Inflammatory macrophage (primary cell): ENCODE measurements at regions not wholly inside any gene's neighbourhood (a gene's known extent, or its start where the extent isn't known, plus 50 kb on each side); places are given as distances from the start of the nearest gene placed in this dataset.

Source experiments
- DNase-seq, 2 donors: peaks; one replicate each; pipeline ENCODE4 v3.0.0-alpha.2; 2020 to 2022

DNA sequence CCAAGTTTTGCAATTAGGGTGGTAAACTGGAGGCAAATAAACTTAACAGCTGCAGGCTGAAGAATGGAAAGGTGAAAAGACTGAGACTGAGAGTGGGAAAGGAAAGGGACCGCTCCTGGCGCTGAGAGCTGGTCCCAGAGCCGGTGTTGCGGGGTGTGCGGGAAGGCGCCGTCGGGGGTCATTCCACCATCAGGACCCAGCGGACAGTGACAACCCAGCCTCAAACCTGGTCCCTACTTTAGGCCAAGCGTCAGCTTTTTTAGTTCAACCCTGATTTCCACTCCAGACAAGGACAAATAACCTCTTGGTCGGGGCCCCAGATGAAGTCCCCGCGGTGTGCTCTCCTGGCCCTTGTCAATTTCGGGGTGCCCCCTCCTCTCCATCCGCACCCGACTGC, 145.8 kb upstream of the ETS2 start:
- no peak for DNase-seq

DNA sequence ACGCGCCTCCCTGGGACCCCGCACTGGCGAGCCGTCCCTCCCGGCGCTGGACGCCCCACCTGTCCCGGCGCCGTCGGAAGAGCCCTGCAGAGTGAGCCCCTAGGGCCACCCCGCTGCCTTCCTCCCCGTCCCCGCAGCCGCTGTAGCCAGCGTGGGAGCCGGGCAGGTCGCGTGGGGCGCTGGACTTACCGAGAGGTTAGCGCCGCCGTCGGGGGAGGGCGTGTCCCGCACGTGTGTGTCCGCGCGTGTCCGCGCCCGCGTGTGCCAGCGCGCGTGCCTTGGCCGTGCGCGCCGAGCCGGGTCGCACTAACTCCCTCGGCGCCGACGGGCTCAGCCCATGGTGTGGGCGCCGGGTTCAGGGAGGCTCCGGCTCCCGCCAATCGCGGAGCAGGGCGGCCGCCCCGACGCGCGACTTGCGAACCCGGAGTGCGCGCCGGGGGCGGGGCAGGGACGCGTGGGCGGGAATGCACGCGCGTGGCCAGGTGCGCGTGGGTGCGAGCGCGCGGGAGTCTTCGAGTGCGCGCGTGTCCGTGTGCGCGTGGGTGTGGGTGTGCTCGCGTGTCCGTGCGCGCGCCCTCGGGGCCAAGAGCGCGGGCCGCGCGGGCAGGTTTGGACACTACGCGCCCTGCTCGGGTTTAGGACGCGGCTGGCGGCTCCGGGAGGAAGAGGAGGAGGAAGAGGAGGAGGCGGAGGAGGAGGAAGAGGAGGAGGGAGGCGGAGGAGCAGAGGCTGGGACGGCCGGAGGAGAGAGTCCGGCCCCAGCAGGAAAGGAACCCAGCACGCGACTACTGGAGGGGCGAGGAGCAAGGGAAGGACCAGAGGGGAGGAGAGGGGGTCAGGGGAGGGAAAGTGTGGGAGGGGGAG, 145.2 kb upstream of the ETS2 start:
- DNase-seq, result peak in 1 of 2 donors; percentile 13

DNA sequence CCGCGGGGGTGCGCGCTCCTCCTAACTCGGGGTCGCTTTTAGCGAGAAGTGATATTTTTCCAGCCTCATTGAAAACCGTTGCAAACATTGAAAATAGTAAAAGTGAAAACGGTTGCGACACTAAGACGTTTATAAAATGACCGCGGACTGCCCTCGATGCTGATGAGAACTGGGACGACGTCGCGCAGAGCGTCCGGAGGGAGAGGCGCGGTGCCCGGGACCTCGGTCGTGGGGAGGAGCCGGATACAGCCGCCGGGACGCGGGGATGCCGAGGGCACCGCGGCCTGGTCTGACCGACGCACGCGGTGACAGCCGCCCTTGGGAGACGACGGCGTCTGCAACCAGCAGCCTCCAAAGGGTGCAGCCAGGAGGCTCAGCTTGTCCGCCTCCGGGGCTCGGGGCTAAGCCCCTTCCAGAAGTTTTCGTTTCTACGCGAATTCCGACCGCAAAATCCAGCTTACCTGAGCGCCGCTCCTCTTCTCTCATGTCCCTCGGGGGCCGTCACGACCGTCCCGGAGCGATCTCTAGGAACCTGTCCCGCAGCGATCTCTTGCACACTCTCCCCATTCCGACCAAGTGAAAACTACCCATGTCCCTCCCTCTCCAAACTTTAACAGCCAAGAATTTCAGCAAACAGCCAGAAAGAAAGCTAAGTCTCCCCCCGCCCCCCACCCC, 144.4 kb upstream of the ETS2 start:
- DNase-seq, result peak; percentile 40 to 43

DNA sequence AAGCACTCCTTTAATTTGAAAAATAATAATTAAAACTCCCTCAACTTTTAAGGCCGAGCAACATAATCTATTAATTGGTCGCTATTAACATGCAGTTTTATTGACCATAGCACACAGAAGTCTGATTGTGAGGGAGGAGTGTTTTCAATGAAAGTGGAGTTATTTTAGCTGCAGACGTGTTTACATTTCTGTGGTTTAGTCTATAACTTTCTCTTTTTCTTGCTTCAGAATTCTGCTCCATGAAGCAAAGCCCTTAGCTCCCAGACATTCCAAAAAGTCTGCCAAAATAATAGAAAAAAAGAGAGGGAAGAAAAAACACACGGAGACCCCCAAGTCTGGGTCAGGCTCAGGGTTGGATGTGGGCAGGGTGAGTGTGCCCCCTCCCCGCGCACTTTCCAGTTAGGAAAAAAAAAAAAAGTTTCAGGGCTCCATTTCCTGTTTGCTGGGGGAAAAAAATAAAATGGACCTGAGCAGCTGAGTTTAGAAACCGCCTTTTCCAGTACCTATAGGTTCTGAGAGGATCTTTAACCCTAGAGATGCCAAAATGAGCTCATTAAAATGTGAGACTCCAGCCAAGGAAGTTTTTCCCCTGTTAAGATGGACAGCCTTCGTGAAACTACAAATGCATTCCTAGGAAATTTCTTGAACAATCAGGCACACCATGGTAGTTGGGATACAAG, 143.7 kb upstream of the ETS2 start:
- DNase-seq, result no peak

DNA sequence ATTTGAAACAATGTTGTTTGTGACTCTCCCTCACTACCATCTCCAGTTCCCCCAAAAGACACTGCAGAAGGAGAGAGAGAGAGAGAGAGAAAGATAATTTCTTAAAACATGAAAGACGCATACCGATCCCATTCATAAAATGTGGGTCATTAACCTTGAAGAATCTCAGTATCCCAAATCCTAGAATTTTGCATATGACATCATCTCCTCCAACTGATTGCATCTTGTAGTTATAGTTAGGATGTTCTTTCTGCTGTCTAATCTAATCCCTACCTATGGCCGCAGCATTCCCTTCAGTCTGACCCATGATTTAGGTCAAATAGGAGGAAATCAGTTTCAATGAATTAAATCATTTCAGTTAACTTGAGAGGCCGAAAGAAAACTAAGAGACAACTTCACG, 142.4 kb upstream of the ETS2 start:
- DNase-seq, result no peak

DNA sequence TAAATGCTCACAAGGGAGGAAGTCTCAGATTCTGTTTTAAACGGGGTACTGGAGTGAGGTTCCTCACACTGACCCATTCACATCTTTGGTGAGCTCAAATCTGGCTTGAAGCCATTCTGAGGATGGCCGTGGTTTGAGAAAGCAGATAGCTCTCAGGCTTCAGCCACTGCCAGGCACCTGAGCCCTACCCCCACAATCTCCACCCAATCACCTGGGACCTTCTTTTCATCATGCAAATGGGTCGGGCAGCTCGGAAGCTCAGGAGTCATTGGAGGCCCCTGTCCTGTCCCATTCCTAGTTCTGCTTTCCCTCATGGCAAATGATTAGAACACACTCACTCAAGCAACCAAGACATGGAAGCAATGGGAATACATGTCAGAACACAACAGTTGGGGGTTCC, 141.4 kb upstream of the ETS2 start:
- no peak for DNase-seq

DNA sequence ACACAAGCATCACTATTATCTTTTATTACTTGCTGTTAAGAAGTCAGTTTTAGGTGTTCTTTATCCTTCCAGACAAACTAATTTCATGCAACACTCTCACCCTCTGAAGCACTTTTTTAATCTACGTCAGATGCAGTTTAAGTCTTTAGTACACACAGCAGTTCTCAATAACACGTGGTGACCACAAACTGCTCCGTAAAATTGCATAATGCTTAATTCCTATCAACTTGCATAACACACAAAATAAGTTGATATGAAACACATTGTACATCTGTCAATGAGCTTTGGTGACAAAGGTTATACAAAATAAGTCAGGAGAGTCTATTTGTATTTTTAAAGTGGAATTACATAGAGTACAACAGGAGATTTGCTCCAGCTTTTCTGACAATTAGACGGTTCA, 140.9 kb upstream of the ETS2 start:
- no peak for DNase-seq

DNA sequence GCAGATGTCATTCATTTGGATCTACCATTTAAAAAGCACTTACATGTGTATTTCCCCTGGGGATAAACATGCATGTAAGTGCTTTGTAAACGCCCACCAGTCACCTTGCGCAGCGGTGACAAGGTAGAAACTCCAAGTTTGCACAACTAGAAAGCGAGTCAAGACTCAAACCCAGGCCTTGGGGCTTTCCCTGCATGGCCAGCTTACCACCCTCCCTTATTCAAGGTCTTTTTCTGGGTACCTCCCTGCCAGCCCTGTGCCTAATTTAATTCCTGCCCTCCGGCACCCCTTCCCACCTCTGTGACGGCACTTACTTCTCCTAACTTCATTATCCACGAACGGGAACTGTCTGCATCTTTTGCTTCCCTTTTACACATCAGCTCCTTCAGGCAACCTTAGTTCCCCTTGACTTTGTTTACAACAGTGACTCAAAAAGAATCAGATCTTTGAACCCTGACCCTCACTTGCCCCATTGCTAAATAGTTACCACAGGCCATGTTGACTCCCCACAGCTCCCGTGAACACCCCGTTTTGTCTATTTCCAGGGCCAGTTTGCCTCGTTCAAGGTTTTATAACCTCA, 138.3 kb upstream of the ETS2 start:
- DNase-seq, result peak; percentile 55 to 56

DNA sequence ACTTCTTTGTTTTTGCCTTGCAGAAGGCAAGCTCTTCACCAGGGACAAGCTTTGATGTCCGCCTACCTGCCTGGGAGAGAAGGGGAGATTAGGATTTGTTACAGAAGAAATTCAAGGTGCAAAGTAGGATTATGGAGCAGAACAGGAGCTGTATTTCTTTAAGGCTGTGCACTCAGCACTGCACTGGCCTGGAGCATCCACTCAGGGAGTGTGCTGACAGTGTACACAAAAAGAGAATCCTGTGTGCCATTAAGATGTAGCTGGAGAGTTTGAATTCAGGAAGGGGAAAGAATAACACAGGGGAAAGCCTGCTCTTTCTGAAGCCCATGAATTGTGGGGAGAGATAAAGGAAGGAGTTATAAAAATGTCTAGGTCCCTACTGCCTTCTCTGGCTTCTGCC, 137.7 kb upstream of the ETS2 start:
- DNase-seq, result no peak

DNA sequence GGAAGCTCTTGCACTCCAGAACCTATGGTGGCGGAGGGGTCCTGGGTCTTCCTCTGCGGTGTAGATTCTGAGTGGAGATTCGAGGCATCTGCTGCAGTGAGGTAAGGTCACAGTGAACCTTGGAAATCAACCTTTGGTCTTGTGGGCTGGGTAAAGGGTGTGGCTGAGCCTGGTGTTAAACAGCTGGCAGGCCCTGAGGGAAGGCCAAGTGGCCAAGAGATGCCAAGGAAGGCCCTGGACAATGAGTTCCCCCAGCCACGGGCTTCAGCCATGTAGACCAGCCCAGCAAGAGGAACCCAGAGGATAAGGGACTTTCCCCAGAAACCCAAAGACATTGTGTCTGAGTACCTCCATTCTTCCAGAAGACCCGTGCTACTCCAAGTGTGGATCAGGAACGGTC, 137.2 kb upstream of the ETS2 start:
- DNase-seq, result peak in 1 of 2 donors; percentile 48

DNA sequence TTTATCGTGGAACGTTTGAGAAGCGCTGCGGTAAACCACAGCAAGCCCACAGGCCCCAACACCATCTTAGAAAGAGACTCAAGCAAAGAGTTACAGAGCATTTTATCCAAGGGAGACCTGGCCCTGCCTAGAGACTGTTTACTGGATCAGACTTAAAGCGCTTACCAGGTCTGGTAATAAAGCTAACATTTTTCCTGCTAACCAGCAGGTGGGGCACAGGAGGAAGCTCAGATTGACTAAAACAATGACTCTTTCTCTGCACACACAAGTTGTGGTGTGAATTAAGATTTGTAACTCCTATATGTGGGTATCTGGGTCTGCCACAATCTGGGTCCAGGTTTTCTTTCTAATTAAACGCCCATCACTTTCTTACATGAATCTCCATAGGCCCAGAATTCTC, 136.5 kb upstream of the ETS2 start:
- peak; percentile 20 to 45 for DNase-seq

DNA sequence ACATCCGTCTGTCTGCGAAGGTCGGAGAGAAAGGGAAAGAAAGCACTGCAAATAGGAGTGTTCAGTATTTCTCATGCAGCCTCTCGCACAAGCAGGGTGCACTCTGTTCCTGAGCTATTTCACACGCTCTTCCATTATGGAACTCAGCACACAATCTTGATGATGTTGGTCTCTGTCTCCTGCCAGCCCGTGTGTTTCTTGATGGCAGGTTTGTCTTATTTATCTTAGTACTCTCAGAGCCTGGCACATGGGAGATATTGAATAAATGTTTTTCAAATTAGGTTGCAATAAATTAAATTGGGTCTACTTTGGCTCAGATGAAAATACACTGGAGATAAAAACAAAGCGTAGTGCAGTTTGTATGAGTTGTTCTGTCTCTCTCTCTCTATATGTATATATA, 134.9 kb upstream of the ETS2 start:
- no peak for DNase-seq

DNA sequence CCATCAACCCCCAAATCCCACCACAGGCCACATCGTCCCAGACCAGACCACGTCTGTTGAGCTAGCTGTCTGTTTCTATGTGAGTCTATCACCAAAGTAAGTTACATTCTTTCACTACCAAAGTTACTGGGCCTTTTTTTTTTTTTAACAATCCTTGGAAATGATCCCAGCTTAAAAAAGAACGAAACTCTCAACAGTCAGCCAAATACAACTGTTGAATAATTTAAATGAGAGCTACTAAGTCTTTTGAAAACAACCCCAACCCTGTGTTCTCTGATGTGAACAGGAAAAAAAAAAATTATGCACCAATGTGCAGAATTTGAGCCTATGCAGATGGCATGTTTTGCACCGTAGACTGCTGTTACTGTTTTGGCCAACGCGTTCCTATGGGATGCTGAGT, 134.0 kb upstream of the ETS2 start:
- no peak for DNase-seq

DNA sequence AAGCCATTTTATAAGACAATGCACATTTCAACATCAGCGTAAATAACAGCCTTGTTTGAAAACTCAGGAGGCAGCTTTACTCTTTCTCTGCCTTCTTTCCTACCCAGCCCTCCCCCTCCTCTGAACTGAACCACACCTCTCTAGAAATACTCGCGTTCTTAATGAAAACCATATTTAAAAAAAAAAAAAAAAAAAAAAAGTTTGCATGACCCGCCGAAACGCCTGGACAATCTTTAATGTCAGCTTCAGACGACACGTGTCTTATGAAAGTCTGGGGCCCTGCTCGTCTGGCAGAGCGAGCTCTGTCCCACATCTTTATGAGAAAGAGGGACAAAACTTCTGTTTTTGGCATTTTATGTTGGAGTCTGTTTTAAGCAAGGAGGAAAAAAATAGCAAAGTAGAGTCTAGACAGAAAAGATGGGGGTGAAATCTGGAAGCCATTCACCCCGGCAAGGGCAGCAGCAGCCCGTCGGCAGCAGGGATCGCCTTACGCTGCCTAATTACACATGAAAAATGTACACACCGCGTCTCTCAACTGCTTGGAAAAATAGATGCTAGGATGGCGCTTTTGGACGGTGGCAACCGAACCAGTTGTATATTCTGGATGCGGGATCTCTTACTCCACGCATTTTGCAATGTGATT, 130.4 kb upstream of the ETS2 start:
- DNase-seq, result no peak

DNA sequence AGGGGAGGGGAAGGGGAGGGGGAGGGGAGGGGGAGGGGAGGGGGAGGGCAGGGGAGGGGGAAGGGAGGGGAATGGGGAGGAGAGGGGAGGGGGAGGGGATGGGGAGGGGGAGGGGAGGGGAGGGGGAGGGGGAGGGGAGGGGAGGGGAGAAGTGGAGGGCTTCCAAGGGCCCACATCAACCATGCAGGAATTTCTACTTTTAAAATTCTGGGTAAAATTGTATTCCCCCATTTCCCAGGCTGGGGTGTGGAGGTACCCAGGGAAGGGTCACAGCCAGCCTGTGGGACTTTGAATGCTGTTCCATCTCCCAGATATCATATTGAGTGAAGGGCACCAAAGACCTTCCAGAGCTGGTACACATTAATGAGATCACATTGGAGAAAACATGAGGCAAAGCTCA, 126.9 kb upstream of the ETS2 start:
- DNase-seq, result no peak

DNA sequence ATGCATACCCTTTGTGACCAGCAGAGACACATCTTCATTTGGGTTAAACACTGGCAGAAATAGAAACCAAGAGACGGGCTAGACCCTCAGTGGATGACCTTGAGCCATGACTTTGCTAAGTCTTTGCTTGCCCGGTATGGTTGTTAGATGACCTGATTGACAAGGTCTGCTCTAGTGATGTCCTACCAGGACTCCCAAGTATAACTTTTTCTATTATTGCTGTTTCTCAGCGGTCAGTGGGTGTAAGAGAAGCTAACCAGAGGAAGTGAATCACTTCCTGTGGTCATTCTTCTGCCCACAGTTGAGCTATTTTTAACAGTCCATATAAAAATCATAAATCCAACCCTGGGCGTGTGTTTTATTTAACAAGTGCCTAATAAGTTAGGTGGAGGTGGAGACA, 126.2 kb upstream of the ETS2 start:
- peak; percentile 79 to 80 for DNase-seq

DNA sequence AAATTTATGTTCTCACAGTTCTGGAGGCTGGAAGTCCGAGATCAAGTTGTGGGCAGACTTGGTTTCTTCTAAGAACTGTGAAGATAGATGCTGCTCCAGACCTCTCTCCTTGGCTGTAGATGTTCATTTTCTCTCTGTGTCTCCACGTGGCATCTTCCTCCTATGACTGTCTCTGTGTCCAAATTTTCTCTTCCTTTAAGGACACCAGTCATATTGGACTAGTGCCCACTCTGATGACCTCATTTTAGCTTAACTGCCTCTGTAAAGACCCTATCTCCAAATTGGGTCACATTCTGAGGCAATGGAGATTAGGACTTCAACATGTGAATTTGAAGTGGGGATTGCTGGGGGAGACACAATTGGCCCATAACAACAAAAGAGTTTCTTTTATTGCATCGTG, 125.3 kb upstream of the ETS2 start:
- peak in 1 of 2 donors; percentile 14 for DNase-seq

DNA sequence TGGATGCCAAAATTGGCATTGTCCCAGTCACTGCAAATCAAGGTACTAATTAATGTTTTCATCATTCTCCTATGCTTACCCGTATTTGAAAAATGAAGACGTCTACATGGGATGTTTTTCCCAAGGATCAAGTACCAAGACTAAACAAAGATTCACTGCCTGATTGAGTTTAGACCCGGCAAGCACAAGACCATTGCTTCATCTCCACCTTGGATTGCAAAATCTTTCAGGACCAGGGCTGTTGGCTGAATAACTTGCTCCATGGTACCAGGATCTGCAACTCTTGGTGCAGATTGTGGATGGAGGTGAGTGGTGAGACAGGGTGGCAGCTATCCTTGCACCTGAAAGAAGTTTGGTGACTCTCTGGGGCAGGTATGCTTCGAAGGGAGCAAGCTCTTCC, 122.5 kb upstream of the ETS2 start:
- no peak for DNase-seq

DNA sequence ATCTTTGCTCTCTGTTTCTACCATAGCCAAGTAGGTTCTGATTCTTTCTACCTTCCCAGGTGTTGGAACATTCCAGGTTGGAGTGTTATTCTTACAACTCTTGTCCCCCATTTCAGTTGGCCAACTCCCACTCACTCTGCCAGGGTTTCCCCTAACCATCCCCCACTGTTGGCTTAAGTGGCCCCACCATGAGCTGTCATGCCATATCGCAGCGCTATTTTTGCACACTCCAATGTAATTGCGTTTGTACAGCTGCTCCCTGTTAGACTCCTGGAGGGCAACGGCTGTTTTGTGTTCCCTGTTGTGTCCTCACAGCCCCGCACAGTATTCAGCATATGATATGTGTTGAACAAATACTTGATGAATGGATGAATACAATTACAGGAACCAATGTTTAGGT, 117.7 kb upstream of the ETS2 start:
- no peak for DNase-seq

DNA sequence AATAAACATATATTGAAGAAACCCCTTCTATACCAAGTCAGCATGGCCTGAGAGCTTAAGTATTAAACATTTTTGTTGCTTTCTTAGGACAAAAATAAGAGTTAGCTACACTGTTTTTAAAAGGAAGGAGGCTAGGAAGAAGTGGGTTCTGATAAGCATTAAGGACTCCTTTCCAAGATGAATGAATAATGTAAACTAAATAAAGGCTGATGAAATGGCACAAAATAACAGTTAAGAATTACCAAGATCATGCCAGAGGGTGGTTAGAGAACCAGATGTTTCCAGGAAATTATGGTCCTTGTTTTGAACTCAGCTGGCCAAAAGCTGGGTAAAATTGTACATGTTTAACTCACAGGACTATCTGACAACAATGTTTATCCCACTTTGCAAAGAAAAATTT, 114.1 kb upstream of the ETS2 start:
- DNase-seq, result no peak

DNA sequence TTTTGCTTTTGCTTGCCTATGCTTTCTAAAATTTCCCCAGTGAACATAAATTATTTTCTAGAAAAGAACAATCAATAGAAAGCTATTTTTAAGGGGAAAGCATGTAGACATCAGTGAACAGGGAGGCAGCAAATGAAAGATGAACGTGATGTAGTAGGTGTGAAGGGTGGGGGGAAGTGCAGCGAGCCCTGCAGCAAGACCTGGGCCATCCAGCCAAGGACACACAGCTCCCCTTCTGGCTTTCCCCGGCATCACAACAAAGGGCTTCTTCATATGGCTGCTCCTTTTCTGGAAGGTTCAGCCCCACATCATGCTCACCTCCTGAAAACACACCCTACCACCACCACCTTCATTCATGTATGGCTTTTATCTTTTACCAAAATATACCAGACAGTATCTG, 109.2 kb upstream of the ETS2 start:
- DNase-seq, result no peak

DNA sequence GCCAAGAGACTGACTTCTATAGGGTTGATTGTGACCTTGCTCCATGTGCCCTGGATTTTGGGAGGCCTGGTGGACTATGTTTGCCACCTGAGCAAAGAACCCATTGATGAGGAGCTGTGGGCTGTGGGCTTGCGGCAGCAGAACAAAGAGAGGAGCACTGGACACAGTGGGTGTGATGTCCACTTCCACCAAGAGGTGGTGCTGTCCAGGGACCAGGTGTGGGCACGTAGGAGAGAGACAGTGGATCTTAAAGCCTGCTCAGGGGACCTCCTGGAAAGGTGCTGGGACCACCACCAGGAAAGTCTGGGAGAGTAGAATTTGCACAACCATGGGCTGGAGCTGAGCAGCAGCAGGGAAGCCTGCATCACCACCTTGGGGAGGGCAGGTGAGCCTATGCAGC, 106.7 kb upstream of the ETS2 start:
- DNase-seq, result no peak

DNA sequence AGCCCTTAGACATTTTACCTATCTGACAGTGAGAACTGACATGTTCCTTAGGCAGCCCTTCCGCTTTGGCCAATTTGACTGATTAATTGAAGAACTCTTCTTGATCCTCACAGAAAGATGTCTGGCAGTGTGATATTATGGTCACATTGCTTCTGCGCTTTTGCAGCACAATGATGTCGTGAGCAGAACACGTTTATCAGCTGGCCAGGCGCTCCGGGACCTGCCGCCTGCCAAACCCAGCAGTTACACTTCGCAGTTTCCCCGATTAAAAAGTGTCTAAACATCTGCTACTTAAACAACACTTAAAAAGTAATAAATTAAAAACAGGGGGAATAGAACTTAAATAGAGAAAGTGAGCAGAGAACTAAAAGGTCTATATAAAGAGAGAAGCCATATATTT, 103.5 kb upstream of the ETS2 start:
- no peak for DNase-seq
